Caco-2 (cell line): ENCODE measurements at regions not wholly inside any gene's neighbourhood (a gene's known extent, or its start where the extent isn't known, plus 50 kb on each side); places are given as distances from the start of the nearest gene placed in this dataset.

ENCODE experiments used
- BruUV-seq: library from RNA; stranded (reverse); fragments of 400-500 nt; replicated peaks from 2 replicates; lab custom pipeline; 2021; lab: Mats Ljungman, UMichigan
- CTCF ChIA-PET: fragments of 300-600 bp; sonication (Branson Sonifier 250); formaldehyde crosslinking; loops from one replicate; lab custom pipeline; 2022; ENCODE audit warnings: antibody characterized with exemption; lab: Charles Lee
- POLR2A ChIA-PET: fragments of 300-600 bp; sonication (Branson Sonifier 250); formaldehyde crosslinking; loops from one replicate; lab custom pipeline; 2022; ENCODE audit warnings: antibody characterized with exemption; lab: Charles Lee
- DNase-seq, 2 experiments: peaks; one replicate each; pipeline versions ENCODE4 v3.0.0 to v3.0.0-alpha.2; 2020 to 2022
- H3K27me3 ChIP-seq: replicated peaks from 2 replicates; pipeline ENCODE4 v1.6.0; 2011; ENCODE audit warnings: low read length; ENCODE audit not compliant: control insufficient read depth, insufficient read depth
- H3K36me3 ChIP-seq: 2 replicates; pipeline ENCODE4 v1.5.1; 2011; ENCODE audit warnings: low read length; ENCODE audit not compliant: control insufficient read depth, insufficient read depth
- H3K4me1 ChIP-seq: fragments of 250-450 bp; sonication (Bioruptor Pico); 2 replicates; pipeline ENCODE4 v1.5.1; 2020; ENCODE audit warnings: mild to moderate bottlenecking
- H3K4me3 ChIP-seq: 2 replicates; pipeline ENCODE4 v1.5.1; 2011; ENCODE audit warnings: low read depth, mild to moderate bottlenecking, control low read depth, low read length
- H3K9me3 ChIP-seq: fragments of 250-450 bp; sonication (Bioruptor Pico); 2 replicates; pipeline ENCODE4 v1.5.1; 2020; ENCODE audit warnings: mild to moderate bottlenecking, moderate library complexity
- H3K27ac Mint-ChIP-seq: one replicate; pipeline ENCODE4 v1.8.0; 2022; ENCODE audit warnings: mixed read lengths; ENCODE audit not compliant: unreplicated experiment
- H3K27me3 Mint-ChIP-seq: one replicate; pipeline ENCODE4 v1.8.0; 2022; ENCODE audit warnings: mixed read lengths; ENCODE audit not compliant: insufficient read depth, unreplicated experiment
- H3K36me3 Mint-ChIP-seq: one replicate; pipeline ENCODE4 v1.8.0; 2022; ENCODE audit warnings: mild to moderate bottlenecking, mixed read lengths; ENCODE audit not compliant: insufficient read depth, unreplicated experiment
- H3K4me1 Mint-ChIP-seq: one replicate; pipeline ENCODE4 v1.8.0; 2022; ENCODE audit warnings: low read depth, mixed read lengths; ENCODE audit not compliant: unreplicated experiment
- H3K4me3 Mint-ChIP-seq: one replicate; pipeline ENCODE4 v1.8.0; 2022; ENCODE audit warnings: mild to moderate bottlenecking, moderate library complexity, mixed read lengths; ENCODE audit not compliant: unreplicated experiment
- H3K9me3 Mint-ChIP-seq: one replicate; pipeline ENCODE4 v1.8.0; 2022; ENCODE audit warnings: mixed read lengths; ENCODE audit not compliant: unreplicated experiment
- CTCF ChIP-seq, 2 experiments: fragments of 200-600 bp in 1 of 2; IDR thresholded peaks; 1 replicate in 1 of 2; 2 replicates in 1 of 2; pipeline versions ENCODE4 v1.5.1 to v1.8.0; 2011 to 2022; ENCODE audit warnings: antibody characterized with exemption in 1 of 2, control low read depth in 1 of 2, inconsistent platforms in 1 of 2, low read depth in 1 of 2, low read length in 1 of 2, mild to moderate bottlenecking in 1 of 2, moderate library complexity in 1 of 2; ENCODE audit not compliant: insufficient read depth in 1 of 2, severe bottlenecking in 1 of 2, unreplicated experiment in 1 of 2
- intact Hi-C: fragments of 100-400 bp; cut with micrococcal nuclease; formaldehyde crosslinking; loops from one replicate; pipeline ENCODE4 v1.10.0; 2022; ENCODE audit not compliant: unreplicated experiment

GRCh38 chr5:77912721-77913120 lies 136.6 kb upstream of the TBCA start:
- Mint-ChIP-seq H3K27ac (no peak overlapping the region), H3K4me3 (no peak overlapping the region), H3K36me3 (no peaks in the 10 kb centered on the region), H3K9me3 (no peaks in the 10 kb centered on the region), H3K4me1 (no peaks in the 10 kb centered on the region), H3K27me3 (peaks cover 16% of the 10 kb centered on the region)
- DNase-seq = no peak
- Histone ChIP-seq H3K36me3 (no peaks in the 10 kb centered on the region), H3K4me1 (no peaks in the 10 kb centered on the region), H3K27me3 (no peaks in the 10 kb centered on the region), H3K9me3 (no peaks in the 10 kb centered on the region; the same call in 1 of the 2 replicates), H3K4me3 (no peak overlapping the region)
- ChIA-PET CTCF (no interaction called here), POLR2A (no interaction called here)
- BruUV-seq = no TSS peak
- TF ChIP-seq CTCF (IDR thresholded peaks at IDR 0.05; ENCODE audit: insufficient read depth in 1 of 2, low read depth in 1 of 2, low read length in 1 of 2, severe bottlenecking in 1 of 2, unreplicated experiment in 1 of 2) = no peak
- intact Hi-C loops = no loop called here

GRCh38 chr5:77910602-77911188 lies 134.6 kb upstream of the TBCA start:
- no peaks in the 10 kb centered on the region for H3K36me3 Mint-ChIP-seq
- TF ChIP-seq CTCF (IDR thresholded peaks at IDR 0.05; ENCODE audit: insufficient read depth in 1 of 2, low read depth in 1 of 2, low read length in 1 of 2, severe bottlenecking in 1 of 2, unreplicated experiment in 1 of 2) = no peak
- H3K36me3 ChIP-seq = no peaks in the 10 kb centered on the region
- H3K27me3 ChIP-seq = no peaks in the 10 kb centered on the region
- H3K9me3 ChIP-seq = no peaks in the 10 kb centered on the region; the same call in 1 of the 2 replicates
- no peak for DNase-seq
- no TSS peak for BruUV-seq
- H3K9me3 Mint-ChIP-seq = no peaks in the 10 kb centered on the region
- intact Hi-C loops = no loop called here
- ChIA-PET POLR2A (no interaction called here), CTCF (no interaction called here)
- H3K4me1 Mint-ChIP-seq = no peaks in the 10 kb centered on the region
- H3K27ac Mint-ChIP-seq = no peak overlapping the region
- H3K27me3 Mint-ChIP-seq = peaks cover 14% of the 10 kb centered on the region
- H3K4me1 ChIP-seq = no peaks in the 10 kb centered on the region
- no peak overlapping the region for H3K4me3 Mint-ChIP-seq
- H3K4me3 ChIP-seq = no peak overlapping the region

- ChIA-PET CTCF (no interaction called here), POLR2A (no interaction called here)
- H3K27ac Mint-ChIP-seq = no peak overlapping the region
- no peak for TF ChIP-seq CTCF (IDR thresholded peaks at IDR 0.05; ENCODE audit: insufficient read depth in 1 of 2, low read depth in 1 of 2, low read length in 1 of 2, severe bottlenecking in 1 of 2, unreplicated experiment in 1 of 2)
- Histone ChIP-seq H3K9me3 (no peaks in the 10 kb centered on the region), H3K27me3 (no peaks in the 10 kb centered on the region), H3K36me3 (no peaks in the 10 kb centered on the region), H3K4me1 (no peaks in the 10 kb centered on the region), H3K4me3 (no peak overlapping the region)
- no peaks in the 10 kb centered on the region for H3K4me1 Mint-ChIP-seq
- H3K9me3 Mint-ChIP-seq = no peaks in the 10 kb centered on the region
- H3K27me3 Mint-ChIP-seq = peaks cover 14% of the 10 kb centered on the region
- BruUV-seq = no TSS peak
- intact Hi-C loops = no loop called here
- no peak for DNase-seq
- H3K36me3 Mint-ChIP-seq = no peaks in the 10 kb centered on the region
- H3K4me3 Mint-ChIP-seq = no peak overlapping the region
These were observed 133.1 kb upstream of the TBCA start for GRCh38 chr5:77909237-77909636.
